GM06990 (cell line): ENCODE measurements at regions not wholly inside any gene's neighbourhood (a gene's known extent, or its start where the extent isn't known, plus 50 kb on each side); places are given as distances from the start of the nearest gene placed in this dataset.

Experiments
- DNase-seq: peaks from one replicate; pipeline ENCODE4 v3.0.0-alpha.2; 2011; ENCODE audit not compliant: insufficient read length; ENCODE audit errors: extremely low read depth
- H3K27me3 ChIP-seq: replicated peaks from 2 replicates; pipeline ENCODE4 v1.6.0; 2011; ENCODE audit warnings: low read length; ENCODE audit not compliant: control insufficient read depth, insufficient read depth
- H3K36me3 ChIP-seq: 2 replicates; pipeline ENCODE4 v1.5.1; 2011; ENCODE audit warnings: low read length; ENCODE audit not compliant: control insufficient read depth, insufficient read depth
- H3K4me3 ChIP-seq: replicated peaks from 2 replicates; pipeline ENCODE4 v1.5.1; 2011; ENCODE audit warnings: low read depth, mild to moderate bottlenecking, control low read depth, low read length
- TF ChIP-seq, protein P1 (sequence below): IDR thresholded peaks from 2 replicates; pipeline ENCODE4 v1.5.1; 2011; ENCODE audit warnings: low read length, control low read depth, mild to moderate bottlenecking, inconsistent platforms; ENCODE audit not compliant: insufficient read depth, poor library complexity, severe bottlenecking

DNA sequence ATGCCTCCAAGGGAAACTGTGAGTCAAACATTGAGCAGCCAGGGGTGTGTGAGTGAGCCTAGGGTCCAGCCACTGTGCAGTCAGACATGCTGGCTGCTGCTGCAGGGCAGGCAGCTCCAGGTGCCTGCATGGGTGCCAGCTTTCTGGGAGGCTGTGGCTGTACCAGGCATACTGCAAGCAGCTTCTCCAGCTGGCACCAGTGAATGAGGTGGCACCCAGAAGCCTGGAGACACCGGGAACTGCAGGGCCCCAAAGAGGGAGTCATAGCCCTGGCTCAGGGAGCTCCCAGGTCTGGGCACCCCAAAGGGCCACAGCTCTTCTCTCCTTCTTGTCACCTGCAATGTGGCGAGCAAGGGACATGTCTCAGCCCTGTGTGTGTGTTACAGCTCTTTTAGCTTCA is 283.2 kb downstream of the RPRM start:
- Histone ChIP-seq H3K27me3 (no peaks in the 10 kb centered on the region), H3K4me3 (no peak overlapping the region), H3K36me3 (no peaks in the 10 kb centered on the region)
- TF ChIP-seq, protein P1, sequence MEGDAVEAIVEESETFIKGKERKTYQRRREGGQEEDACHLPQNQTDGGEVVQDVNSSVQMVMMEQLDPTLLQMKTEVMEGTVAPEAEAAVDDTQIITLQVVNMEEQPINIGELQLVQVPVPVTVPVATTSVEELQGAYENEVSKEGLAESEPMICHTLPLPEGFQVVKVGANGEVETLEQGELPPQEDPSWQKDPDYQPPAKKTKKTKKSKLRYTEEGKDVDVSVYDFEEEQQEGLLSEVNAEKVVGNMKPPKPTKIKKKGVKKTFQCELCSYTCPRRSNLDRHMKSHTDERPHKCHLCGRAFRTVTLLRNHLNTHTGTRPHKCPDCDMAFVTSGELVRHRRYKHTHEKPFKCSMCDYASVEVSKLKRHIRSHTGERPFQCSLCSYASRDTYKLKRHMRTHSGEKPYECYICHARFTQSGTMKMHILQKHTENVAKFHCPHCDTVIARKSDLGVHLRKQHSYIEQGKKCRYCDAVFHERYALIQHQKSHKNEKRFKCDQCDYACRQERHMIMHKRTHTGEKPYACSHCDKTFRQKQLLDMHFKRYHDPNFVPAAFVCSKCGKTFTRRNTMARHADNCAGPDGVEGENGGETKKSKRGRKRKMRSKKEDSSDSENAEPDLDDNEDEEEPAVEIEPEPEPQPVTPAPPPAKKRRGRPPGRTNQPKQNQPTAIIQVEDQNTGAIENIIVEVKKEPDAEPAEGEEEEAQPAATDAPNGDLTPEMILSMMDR: no peak
- DNase-seq: no peak

GRCh38 chr2:153189091-153189888 is 289.3 kb downstream of the RPRM start:
- TF ChIP-seq, protein P1: no peak
- Histone ChIP-seq H3K27me3 (no peaks in the 10 kb centered on the region), H3K36me3 (no peaks in the 10 kb centered on the region), H3K4me3 (no peak overlapping the region)
- no peak for DNase-seq

- TF ChIP-seq, protein P1: no peak
- no peak for DNase-seq
- H3K27me3 ChIP-seq: no peaks in the 10 kb centered on the region
These were observed 298.8 kb downstream of the RPRM start for GRCh38 chr2:153179808-153180207.

GRCh38 chr2:153169609-153170008 is 309.0 kb downstream of the RPRM start:
- Histone ChIP-seq H3K4me3 (no peak overlapping the region), H3K36me3 (no peaks in the 10 kb centered on the region), H3K27me3 (no peaks in the 10 kb centered on the region)
- TF ChIP-seq, protein P1: no peak
- DNase-seq: no peak

More at GRCh38 chr2:153179808-153180207, 298.8 kb downstream of the RPRM start:
- Histone ChIP-seq H3K36me3 (no peaks in the 10 kb centered on the region), H3K4me3 (no peak overlapping the region)

DNA sequence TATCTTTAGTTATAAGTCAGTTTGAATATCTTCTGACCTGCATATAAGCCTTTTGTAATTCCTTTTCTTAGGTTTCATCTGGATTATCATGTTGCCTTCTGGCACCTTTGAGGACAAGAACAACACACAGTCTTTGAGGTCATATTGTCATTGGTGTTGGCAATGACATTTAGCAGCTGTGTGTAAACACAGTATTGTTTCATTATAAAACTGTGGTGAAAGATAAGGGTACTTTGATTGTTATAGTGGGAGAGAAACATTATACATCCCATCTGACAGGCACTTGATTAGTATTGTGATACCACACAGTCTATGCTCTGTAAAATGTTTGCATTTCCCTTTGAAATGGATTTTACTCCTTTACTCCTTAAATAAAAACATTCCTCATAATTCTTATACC is 313.5 kb downstream of the RPRM start:
- H3K4me3 ChIP-seq: no peak overlapping the region
- no peaks in the 10 kb centered on the region for H3K27me3 ChIP-seq

More for the DNA sequence above, 313.5 kb downstream of the RPRM start:
- H3K36me3 ChIP-seq: no peaks in the 10 kb centered on the region
- no peak for DNase-seq
- TF ChIP-seq, protein P1: no peak
